HEK293 (cell line): ENCODE measurements at regions not wholly inside any gene's neighbourhood (a gene's known extent, or its start where the extent isn't known, plus 50 kb on each side); places are given as distances from the start of the nearest gene placed in this dataset.

Source experiments
- CTCF ChIA-PET: fragments of 350-600 bp; formaldehyde crosslinking; extraction: SDS; loops from one replicate; lab custom pipeline; 2021; ENCODE audit warnings: antibody characterized with exemption; lab: Yijun Ruan, JAX
- POLR2A ChIA-PET: fragments of 300-600 bp; formaldehyde crosslinking; extraction: SDS; loops from one replicate; lab custom pipeline; 2020; ENCODE audit warnings: antibody characterized with exemption, inconsistent platforms; lab: Yijun Ruan, JAX
- H3K27ac ChIP-seq: fragments of 200-500 bp; sonication (Bioruptor generic); 2 replicates; pipeline ENCODE4 v1.5.1; 2014; ENCODE audit warnings: low read depth, low read length, control low read depth, inconsistent platforms; ENCODE audit errors: extremely low read depth
- H3K36me3 ChIP-seq, 2 experiments: fragments of 200-500 bp in 1 of 2; sonication (Bioruptor generic) in 1 of 2; 1 replicate in 1 of 2; 2 replicates in 1 of 2; pipeline ENCODE4 v1.5.1; 2014 to 2017; ENCODE audit warnings: inconsistent platforms in 2 of 2, low read length in 2 of 2; ENCODE audit not compliant: control insufficient read depth in 2 of 2, insufficient read depth in 1 of 2
- H3K4me1 ChIP-seq: fragments of 200-500 bp; sonication (Bioruptor generic); 2 replicates; pipeline ENCODE4 v1.5.1; 2014; ENCODE audit warnings: mild to moderate bottlenecking, low read length, inconsistent platforms; ENCODE audit not compliant: control insufficient read depth, insufficient read depth
- H3K4me3 ChIP-seq: 2 replicates; pipeline ENCODE4 v1.5.1; 2011; ENCODE audit warnings: low read depth, mild to moderate bottlenecking, control low read depth, low read length, moderate library complexity
- H3K9me3 ChIP-seq: fragments of 200-500 bp; sonication (Bioruptor generic); 2 replicates; pipeline ENCODE4 v1.5.1; 2014; ENCODE audit warnings: low read depth, low read length, inconsistent platforms; ENCODE audit not compliant: control insufficient read depth, insufficient read depth
- ATF2 ChIP-seq: fragments of 450-650 bp; formaldehyde crosslinking; IDR thresholded peaks from 2 replicates; pipeline ENCODE4 v1.5.1; 2016; ENCODE audit warnings: missing biosample characterization, missing genetic modification characterization, low read depth
- GLIS2 ChIP-seq: fragments of 450-650 bp; formaldehyde crosslinking; IDR thresholded peaks from 2 replicates; pipeline ENCODE4 v1.5.1; 2016; ENCODE audit warnings: missing biosample characterization, missing genetic modification characterization
- HIC1 ChIP-seq: fragments of 450-650 bp; formaldehyde crosslinking; IDR thresholded peaks from 2 replicates; pipeline ENCODE4 v1.5.1; 2016; ENCODE audit warnings: missing biosample characterization, missing genetic modification characterization
- IKZF3 ChIP-seq: fragments of 450-650 bp; IDR thresholded peaks from 2 replicates; pipeline ENCODE4 v1.5.0; 2018; ENCODE audit warnings: missing biosample characterization, mild to moderate bottlenecking, missing genetic modification characterization, moderate library complexity
- KLF1 ChIP-seq: fragments of 450-650 bp; formaldehyde crosslinking; IDR thresholded peaks from 2 replicates; pipeline ENCODE4 v1.5.1; 2016; ENCODE audit warnings: missing biosample characterization, missing genetic modification characterization
- OVOL3 ChIP-seq: fragments of 450-650 bp; formaldehyde crosslinking; IDR thresholded peaks from 2 replicates; pipeline ENCODE4 v1.5.1; 2016; ENCODE audit warnings: missing biosample characterization, missing genetic modification characterization
- SETDB1 ChIP-seq: IDR thresholded peaks from one replicate; pipeline ENCODE4 v1.6.1; 2017; ENCODE audit warnings: mild to moderate bottlenecking, low read length, moderate library complexity, mixed read lengths; ENCODE audit not compliant: insufficient read length
- TRIM28 ChIP-seq: IDR thresholded peaks from 2 replicates; pipeline ENCODE4 v1.6.1; 2011; ENCODE audit warnings: low read length, control low read depth, borderline replicate concordance
- ZFP41 ChIP-seq: fragments of 450-650 bp; formaldehyde crosslinking; IDR thresholded peaks from 2 replicates; pipeline ENCODE4 v1.5.1; 2016; ENCODE audit warnings: missing biosample characterization, missing genetic modification characterization, borderline replicate concordance
- ZNF10 ChIP-seq: fragments of 450-650 bp; formaldehyde crosslinking; IDR thresholded peaks from 2 replicates; pipeline ENCODE4 v1.5.1; 2017; ENCODE audit warnings: missing biosample characterization, missing genetic modification characterization
- ZNF184 ChIP-seq: fragments of 450-650 bp; IDR thresholded peaks from 2 replicates; pipeline ENCODE4 v1.5.1; 2018; ENCODE audit warnings: missing biosample characterization, mild to moderate bottlenecking, missing genetic modification characterization
- ZNF214 ChIP-seq: fragments of 450-650 bp; formaldehyde crosslinking; IDR thresholded peaks from 2 replicates; pipeline ENCODE4 v1.5.1; 2017; ENCODE audit warnings: missing biosample characterization, mild to moderate bottlenecking, missing genetic modification characterization, borderline replicate concordance
- ZNF292 ChIP-seq: fragments of 450-650 bp; formaldehyde crosslinking; IDR thresholded peaks from 2 replicates; pipeline ENCODE4 v1.5.1; 2016; ENCODE audit warnings: low read depth, missing biosample characterization, missing genetic modification characterization, borderline replicate concordance
- ZNF366 ChIP-seq: fragments of 450-650 bp; formaldehyde crosslinking; conservative IDR thresholded peaks from 2 replicates; pipeline ENCODE4 v1.5.1; 2016; ENCODE audit warnings: missing biosample characterization, missing genetic modification characterization
- ZNF394 ChIP-seq: fragments of 450-650 bp; formaldehyde crosslinking; IDR thresholded peaks from 2 replicates; pipeline ENCODE4 v1.5.1; 2016; ENCODE audit warnings: missing biosample characterization, missing genetic modification characterization, mild to moderate bottlenecking, moderate library complexity, borderline replicate concordance
- ZNF501 ChIP-seq: fragments of 450-650 bp; formaldehyde crosslinking; IDR thresholded peaks from 2 replicates; pipeline ENCODE4 v1.5.1; 2016; ENCODE audit warnings: missing biosample characterization, missing genetic modification characterization
- ZNF548 ChIP-seq: fragments of 450-650 bp; formaldehyde crosslinking; IDR thresholded peaks from 2 replicates; pipeline ENCODE4 v1.5.1; 2016; ENCODE audit warnings: missing biosample characterization, missing genetic modification characterization
- ZNF639 ChIP-seq: fragments of 450-650 bp; formaldehyde crosslinking; IDR thresholded peaks from 2 replicates; pipeline ENCODE4 v1.5.1; 2016; ENCODE audit warnings: missing biosample characterization, missing genetic modification characterization
- ZNF830 ChIP-seq: fragments of 450-650 bp; IDR thresholded peaks from 2 replicates; pipeline ENCODE4 v1.5.0; 2018; ENCODE audit warnings: missing biosample characterization, missing genetic modification characterization, low read depth, mild to moderate bottlenecking, moderate library complexity
- ZNF843 ChIP-seq: fragments of 450-650 bp; formaldehyde crosslinking; IDR thresholded peaks from 2 replicates; pipeline ENCODE4 v1.5.1; 2016; ENCODE audit warnings: missing biosample characterization, missing genetic modification characterization
- ZSCAN4 ChIP-seq: fragments of 450-650 bp; formaldehyde crosslinking; IDR thresholded peaks from 2 replicates; pipeline ENCODE4 v1.5.1; 2017; ENCODE audit warnings: missing biosample characterization, missing genetic modification characterization
- TF ChIP-seq, protein P1 (sequence below): IDR thresholded peaks from 2 replicates; pipeline ENCODE4 v1.6.1; 2011; ENCODE audit warnings: mild to moderate bottlenecking, low read depth, low read length, borderline replicate concordance
- TF ChIP-seq, protein P2 (sequence below): fragments of 450-650 bp; formaldehyde crosslinking; IDR thresholded peaks from 2 replicates; pipeline ENCODE4 v1.5.1; 2016; ENCODE audit warnings: missing biosample characterization, missing genetic modification characterization

GRCh38 chr7:145989469-145989868, 127.1 kb upstream of the CNTNAP2 start (continued):
- TF ChIP-seq, protein P1, sequence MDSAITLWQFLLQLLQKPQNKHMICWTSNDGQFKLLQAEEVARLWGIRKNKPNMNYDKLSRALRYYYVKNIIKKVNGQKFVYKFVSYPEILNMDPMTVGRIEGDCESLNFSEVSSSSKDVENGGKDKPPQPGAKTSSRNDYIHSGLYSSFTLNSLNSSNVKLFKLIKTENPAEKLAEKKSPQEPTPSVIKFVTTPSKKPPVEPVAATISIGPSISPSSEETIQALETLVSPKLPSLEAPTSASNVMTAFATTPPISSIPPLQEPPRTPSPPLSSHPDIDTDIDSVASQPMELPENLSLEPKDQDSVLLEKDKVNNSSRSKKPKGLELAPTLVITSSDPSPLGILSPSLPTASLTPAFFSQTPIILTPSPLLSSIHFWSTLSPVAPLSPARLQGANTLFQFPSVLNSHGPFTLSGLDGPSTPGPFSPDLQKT: no peak
- TF ChIP-seq ZSCAN4 (tag by site-specific recombination) (no peak), ZNF843 (tag by site-specific recombination) (no peak), ATF2 (tag by site-specific recombination) (no peak), GLIS2 (tag by site-specific recombination) (no peak)

GRCh38 chr7:145986248-145986874, 130.2 kb upstream of the CNTNAP2 start:
- POLR2A ChIA-PET: no interaction called here
- H3K27ac ChIP-seq: no peak overlapping the region
- no peaks in the 10 kb centered on the region for H3K4me1 ChIP-seq
- CTCF ChIA-PET: no interaction called here
- TF ChIP-seq ZFP41 (tag by site-specific recombination) (no peak), ZNF214 (no peak), IKZF3 (tag by site-specific recombination) (no peak), KLF1 (tag by site-specific recombination) (no peak), ZNF184 (tag by site-specific recombination) (no peak), OVOL3 (tag by site-specific recombination) (no peak), ZNF830 (tag by site-specific recombination) (no peak), ZNF292 (no peak), ZNF639 (tag by site-specific recombination) (no peak), TRIM28 (no peak), ZNF10 (tag by site-specific recombination) (no peak), ZNF394 (tag by site-specific recombination) (no peak), ZNF548 (tag by site-specific recombination) (no peak), ZNF501 (no peak), HIC1 (tag by site-specific recombination) (no peak), ZNF366 (tag by site-specific recombination) (no peak), SETDB1 (no peak)
- TF ChIP-seq, protein P2, sequence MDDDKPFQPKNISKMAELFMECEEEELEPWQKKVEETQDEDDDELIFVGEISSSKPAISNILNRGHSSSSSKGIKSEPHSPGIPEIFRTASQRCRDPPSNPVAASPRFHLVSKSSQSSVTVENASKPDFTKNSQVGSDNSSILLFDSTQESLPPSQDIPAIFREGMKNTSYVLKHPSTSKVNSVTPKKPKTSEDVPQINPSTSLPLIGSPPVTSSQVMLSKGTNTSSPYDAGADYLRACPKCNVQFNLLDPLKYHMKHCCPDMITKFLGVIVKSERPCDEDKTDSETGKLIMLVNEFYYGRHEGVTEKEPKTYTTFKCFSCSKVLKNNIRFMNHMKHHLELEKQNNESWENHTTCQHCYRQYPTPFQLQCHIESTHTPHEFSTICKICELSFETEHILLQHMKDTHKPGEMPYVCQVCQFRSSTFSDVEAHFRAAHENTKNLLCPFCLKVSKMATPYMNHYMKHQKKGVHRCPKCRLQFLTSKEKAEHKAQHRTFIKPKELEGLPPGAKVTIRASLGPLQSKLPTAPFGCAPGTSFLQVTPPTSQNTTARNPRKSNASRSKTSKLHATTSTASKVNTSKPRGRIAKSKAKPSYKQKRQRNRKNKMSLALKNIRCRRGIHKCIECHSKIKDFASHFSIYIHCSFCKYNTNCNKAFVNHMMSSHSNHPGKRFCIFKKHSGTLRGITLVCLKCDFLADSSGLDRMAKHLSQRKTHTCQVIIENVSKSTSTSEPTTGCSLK (tag by site-specific recombination): no peak
- H3K36me3 ChIP-seq: no peaks in the 10 kb centered on the region
- H3K4me3 ChIP-seq: no peak overlapping the region
- no peaks in the 10 kb centered on the region for H3K9me3 ChIP-seq
